ENCODE measurements at regions not wholly inside any gene's neighbourhood (a gene's known extent, or its start where the extent isn't known, plus 50 kb on each side); places are given as distances from the start of the nearest gene placed in this dataset.

DNA sequence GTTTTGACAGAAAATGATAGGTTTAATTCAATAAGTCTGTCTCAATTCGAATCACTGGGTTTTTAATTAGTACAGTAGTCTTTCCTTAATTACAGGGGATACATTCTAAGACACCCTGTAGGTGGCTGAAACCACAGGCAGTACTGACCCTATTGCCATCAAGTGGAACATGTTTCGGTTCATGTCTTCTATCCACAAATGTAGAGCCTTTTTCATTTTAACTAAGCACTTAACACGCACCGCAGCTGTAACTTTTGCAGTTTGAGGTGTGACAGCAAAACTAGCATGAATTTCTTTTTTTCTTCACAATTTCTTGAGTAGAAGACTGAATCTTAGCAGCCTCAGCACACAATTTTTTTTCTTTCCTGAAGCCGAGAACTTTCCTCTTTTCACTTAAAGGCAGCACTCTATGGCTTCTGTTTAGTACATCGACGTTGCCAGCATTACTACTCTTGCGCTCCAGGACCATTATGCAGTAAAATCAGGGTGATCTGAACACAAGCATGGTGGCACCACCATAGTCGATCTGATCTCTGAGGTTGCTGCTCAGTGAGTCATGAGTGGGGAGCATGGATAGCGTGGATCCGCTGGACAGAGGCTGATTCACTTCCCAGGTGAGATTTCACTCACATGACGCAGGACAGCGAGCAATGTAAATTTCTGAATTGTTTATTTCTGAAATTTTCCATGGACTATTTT lies 805.1 kb downstream of the RNF144A start:
- no peak for TF ChIP-seq POLR2A (IDR thresholded peaks at IDR 0.05)
- TF ChIP-seq, protein P1, sequence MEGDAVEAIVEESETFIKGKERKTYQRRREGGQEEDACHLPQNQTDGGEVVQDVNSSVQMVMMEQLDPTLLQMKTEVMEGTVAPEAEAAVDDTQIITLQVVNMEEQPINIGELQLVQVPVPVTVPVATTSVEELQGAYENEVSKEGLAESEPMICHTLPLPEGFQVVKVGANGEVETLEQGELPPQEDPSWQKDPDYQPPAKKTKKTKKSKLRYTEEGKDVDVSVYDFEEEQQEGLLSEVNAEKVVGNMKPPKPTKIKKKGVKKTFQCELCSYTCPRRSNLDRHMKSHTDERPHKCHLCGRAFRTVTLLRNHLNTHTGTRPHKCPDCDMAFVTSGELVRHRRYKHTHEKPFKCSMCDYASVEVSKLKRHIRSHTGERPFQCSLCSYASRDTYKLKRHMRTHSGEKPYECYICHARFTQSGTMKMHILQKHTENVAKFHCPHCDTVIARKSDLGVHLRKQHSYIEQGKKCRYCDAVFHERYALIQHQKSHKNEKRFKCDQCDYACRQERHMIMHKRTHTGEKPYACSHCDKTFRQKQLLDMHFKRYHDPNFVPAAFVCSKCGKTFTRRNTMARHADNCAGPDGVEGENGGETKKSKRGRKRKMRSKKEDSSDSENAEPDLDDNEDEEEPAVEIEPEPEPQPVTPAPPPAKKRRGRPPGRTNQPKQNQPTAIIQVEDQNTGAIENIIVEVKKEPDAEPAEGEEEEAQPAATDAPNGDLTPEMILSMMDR (IDR thresholded peaks at IDR 0.05): no peak

Measured in heart left ventricle (tissue), 13 donors.